Fibroblast of the aortic adventitia (primary cell): ENCODE measurements at regions not wholly inside any gene's neighbourhood (a gene's known extent, or its start where the extent isn't known, plus 50 kb on each side); places are given as distances from the start of the nearest gene placed in this dataset.

Source experiments
- DNase-seq: peaks from one replicate; pipeline ENCODE4 v3.0.0-alpha.2; 2010; ENCODE audit warnings: low read depth
- H3K4me3 ChIP-seq: 2 replicates; pipeline ENCODE4 v1.5.1; 2011; ENCODE audit warnings: low read depth, mild to moderate bottlenecking, control low read depth, low read length, moderate library complexity
- CTCF ChIP-seq: IDR thresholded peaks from 2 replicates; pipeline ENCODE4 v1.5.1; 2011; ENCODE audit warnings: mild to moderate bottlenecking, low read length, control low read depth, inconsistent platforms; ENCODE audit not compliant: insufficient read depth

- no peak for DNase-seq
- no peak overlapping the region for H3K4me3 ChIP-seq
- TF ChIP-seq CTCF = no peak
Measured at GRCh38 chr6:18663011-18663410, 275.9 kb downstream of the RNF144B start.

DNA sequence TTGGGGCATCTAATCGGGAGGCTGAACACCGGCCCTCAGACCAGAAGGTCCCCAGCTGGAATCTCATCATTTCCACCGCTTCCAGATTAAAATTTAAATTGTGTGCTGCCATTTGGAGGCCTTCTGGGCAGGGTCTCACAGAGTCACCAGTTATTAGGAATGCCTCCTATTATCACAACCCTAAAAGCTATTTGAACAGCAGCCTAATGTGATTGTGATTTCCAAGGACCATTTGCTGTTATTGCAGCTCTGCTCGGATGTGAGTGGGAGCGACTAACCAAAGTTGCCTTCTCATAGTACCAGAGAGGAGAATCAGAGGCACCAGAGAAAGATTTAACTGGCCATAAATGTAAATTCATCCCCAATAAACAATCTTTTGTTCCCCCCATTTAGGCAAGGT is 277.3 kb downstream of the RNF144B start:
- no peak overlapping the region for H3K4me3 ChIP-seq
- no peak for DNase-seq
- no peak for TF ChIP-seq CTCF

GRCh38 chr6:18667612-18668011 is 280.5 kb downstream of the RNF144B start:
- DNase-seq = no peak
- TF ChIP-seq CTCF = no peak
- no peak overlapping the region for H3K4me3 ChIP-seq

GRCh38 chr6:18668994-18669393 is 281.8 kb downstream of the RNF144B start:
- DNase-seq = no peak
- H3K4me3 ChIP-seq = no peak overlapping the region
- TF ChIP-seq CTCF = no peak

DNA sequence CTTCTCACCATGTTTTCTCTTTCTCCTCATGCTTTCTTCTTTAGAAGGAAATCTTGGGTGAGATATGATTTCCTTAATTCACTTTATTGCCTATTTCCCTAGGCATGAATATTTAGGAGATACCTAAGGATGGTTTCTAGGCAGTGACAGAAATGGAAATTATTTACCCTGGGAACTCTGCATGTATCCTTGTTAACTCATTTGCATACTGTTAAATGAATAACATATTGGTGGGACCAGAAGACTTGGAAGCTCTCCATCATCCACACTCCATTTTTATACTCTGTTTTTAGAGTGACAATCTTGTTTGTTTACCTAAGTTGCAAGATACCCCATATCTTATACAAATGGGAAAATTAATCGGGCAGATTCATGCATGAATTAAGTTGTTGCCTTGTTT is 285.7 kb downstream of the RNF144B start:
- no peak overlapping the region for H3K4me3 ChIP-seq
- TF ChIP-seq CTCF = no peak
- DNase-seq = no peak

DNA sequence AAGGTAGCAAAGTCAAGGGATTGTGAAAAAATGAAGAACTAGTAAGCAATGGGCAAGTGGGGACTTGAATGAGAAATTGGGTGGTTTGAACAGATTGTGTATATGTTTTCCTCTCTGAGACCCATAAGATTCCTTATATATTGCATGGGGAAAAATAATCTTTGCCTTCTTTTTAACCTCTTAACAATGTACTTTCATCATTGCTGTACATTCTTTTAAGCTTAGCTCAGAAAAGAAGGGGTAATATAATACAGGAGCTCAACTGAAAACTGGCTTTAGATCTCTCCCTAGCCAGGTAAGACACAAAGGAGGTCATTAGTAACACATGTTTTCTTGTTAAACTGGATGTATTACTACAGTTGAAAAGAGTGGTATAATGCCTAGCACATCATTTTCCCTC is 287.2 kb downstream of the RNF144B start:
- no peak for DNase-seq
- H3K4me3 ChIP-seq = no peak overlapping the region
- TF ChIP-seq CTCF = no peak

DNA sequence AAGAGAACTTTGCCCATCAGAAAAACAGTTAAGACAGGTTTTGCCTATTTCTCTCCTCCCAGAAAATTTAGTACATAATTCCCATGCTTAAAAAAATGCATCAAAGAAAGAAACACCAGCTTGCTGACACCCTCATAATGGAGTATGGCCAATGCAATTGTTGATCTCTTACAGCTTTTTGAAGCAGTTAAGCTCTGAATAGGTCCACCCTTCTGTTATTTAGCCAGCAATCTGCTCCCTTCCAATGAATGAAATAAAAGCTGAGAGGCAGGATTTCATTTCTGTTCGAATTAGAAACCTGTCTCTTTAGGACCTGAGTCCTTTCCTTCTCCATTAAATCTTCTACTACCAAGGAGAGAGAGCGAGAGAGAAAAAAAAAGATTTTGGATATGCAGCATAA is 288.7 kb downstream of the RNF144B start:
- no peak for DNase-seq
- H3K4me3 ChIP-seq = no peak overlapping the region
- TF ChIP-seq CTCF = no peak
